Esophagus squamous epithelium (tissue), 4 donors: ENCODE measurements at regions not wholly inside any gene's neighbourhood (a gene's known extent, or its start where the extent isn't known, plus 50 kb on each side); places are given as distances from the start of the nearest gene placed in this dataset.

Source experiments
- CTCF ChIP-seq, 6 experiments: fragments of 450-650 bp in 4 of 6; fragments of 200-600 bp in 2 of 6; sonication (generic) in 2 of 6; IDR thresholded peaks; one replicate each; pipeline ENCODE4 v1.5.1; 2016 to 2019; ENCODE audit warnings: antibody characterized with exemption in 6 of 6, mild to moderate bottlenecking in 4 of 6, moderate library complexity in 4 of 6
- POLR2A ChIP-seq, 4 donors: fragments of 450-650 bp; IDR thresholded peaks; one replicate each; pipeline ENCODE4 v1.6.1; 2017; ENCODE audit warnings: antibody characterized with exemption in 4 of 4, mild to moderate bottlenecking in 4 of 4, moderate library complexity in 3 of 4

- TF ChIP-seq POLR2A (IDR thresholded peaks at IDR 0.05) = no peak
- TF ChIP-seq CTCF (IDR thresholded peaks at IDR 0.05) = no peak
Observed at GRCh38 chr14:27391331-27391730, 793.5 kb upstream of the NOVA1 start.
